Pancreas (tissue), 10 donors: ENCODE measurements at regions not wholly inside any gene's neighbourhood (a gene's known extent, or its start where the extent isn't known, plus 50 kb on each side); places are given as distances from the start of the nearest gene placed in this dataset.

Source experiments
- ATAC-seq, 4 donors: fragments of 200-7000 bp; cut with Tn5 transposase; one replicate each; pipeline versions ENCODE4 v1.8.0 to v1.9.1; 2020; ENCODE audit warnings: mild to moderate bottlenecking in 4 of 4, moderate library complexity in 4 of 4
- DNase-seq, 6 donors: peaks; one replicate each; pipeline ENCODE4 v3.0.0-alpha.2; 2020
- FAIRE-seq: peaks from 2 replicates; lab custom pipeline; 2012; peaks lifted over from hg19 to GRCh38; lab: Jason Lieb, UNC
- H3K27ac ChIP-seq, 4 donors: fragments of 200-600 bp; sonication (generic); 1 replicate in 3 of 4; 2 replicates in 1 of 4; pipeline versions ENCODE4 v1.5.0 to v1.8.0; 2020
- H3K27me3 ChIP-seq, 4 donors: fragments of 200-600 bp; one replicate each; pipeline ENCODE4 v1.8.0; 2021
- H3K36me3 ChIP-seq, 3 donors: fragments of 200-600 bp; sonication (generic) in 1 of 3; one replicate each; pipeline versions ENCODE4 v1.5.0 to v1.8.0; 2020 to 2021
- H3K4me1 ChIP-seq, 3 donors: fragments of 200-600 bp; one replicate each; pipeline ENCODE4 v1.8.0; 2021
- H3K4me3 ChIP-seq, 4 donors: fragments of 200-600 bp; sonication (generic) in 2 of 4; one replicate each; pipeline versions ENCODE4 v1.5.0 to v1.8.0; 2020 to 2021
- H3K9me3 ChIP-seq, 4 donors: fragments of 200-600 bp; one replicate each; pipeline ENCODE4 v1.8.0; 2021
- CTCF ChIP-seq, 4 donors: fragments of 200-600 bp; sonication (generic) in 3 of 4; IDR thresholded peaks; one replicate each; pipeline versions ENCODE4 v1.5.0 to v1.8.0; 2021; ENCODE audit warnings: antibody characterized with exemption in 4 of 4
- WGBS, 2 donors: extraction: QIAGEN DNeasy Blood & Tissue Kit; methylation state at CpG; one replicate each; pipeline ENCODE4 v1.1.7; 2013; 5-methylcytosine and 5-hydroxymethylcytosine counted together
- intact Hi-C, 3 donors: fragments of 100-400 bp; cut with DNase I; formaldehyde crosslinking; loops; one replicate each; pipeline versions ENCODE4 v1.11.1 to v1.14.2; 2022
- donor health status: healthy with polysubstance abuse.
- donor health status: DM: no; HTN: no; CAD: no; lungs with moderate emphysema.
- donor health status: DM: no; HTN: no; CAD: no.
- donor health status: control.
- donor health status: control.
- donor health status: Bipolar disorder and iron deficiency.
- donor health status: DM: yes; HTN: yes; CAD: no.
- donor health status: DM: no; HTN: no; CAD: no.
- donor health status: DM: no; HTN: no; CAD: no.
- donor health status: DM: yes; HTN: yes; CAD: no.

- no peaks in the 10 kb centered on the region for H3K36me3 ChIP-seq
Observed at GRCh38 chr3:187936676-187937075, 191.4 kb upstream of the BCL6 start.

GRCh38 chr3:187939891-187940290 lies 194.6 kb upstream of the BCL6 start:
- 91 to 94% methylated on average over 2 of the region's 2 CpGs for WGBS, 2 donors
- H3K36me3 ChIP-seq: no peaks in the 10 kb centered on the region
- DNase-seq (no peak), ATAC-seq (no peak), FAIRE-seq (no peak)
- no peaks in the 10 kb centered on the region for H3K4me1 ChIP-seq
- intact Hi-C loops: no loop called here
- no peak overlapping the region for H3K27ac ChIP-seq
- no peaks in the 10 kb centered on the region for H3K27me3 ChIP-seq
- TF ChIP-seq CTCF (IDR thresholded peaks at IDR 0.05): no peak
- no peak overlapping the region for H3K4me3 ChIP-seq
- no peaks in the 10 kb centered on the region for H3K9me3 ChIP-seq

More at GRCh38 chr3:187936676-187937075, 191.4 kb upstream of the BCL6 start:
- H3K4me3 ChIP-seq: no peak overlapping the region
- no peak overlapping the region for H3K27ac ChIP-seq
- FAIRE-seq: no peak
- WGBS, 2 donors: 80 to 92% methylated on average over 1 of the region's 1 CpG
- ATAC-seq: no peak
- no peaks in the 10 kb centered on the region for H3K27me3 ChIP-seq
- H3K9me3 ChIP-seq: no peaks in the 10 kb centered on the region
- H3K4me1 ChIP-seq: no peaks in the 10 kb centered on the region
- intact Hi-C loops: no loop called here
- DNase-seq: no peak
- no peak for TF ChIP-seq CTCF (IDR thresholded peaks at IDR 0.05)

DNA sequence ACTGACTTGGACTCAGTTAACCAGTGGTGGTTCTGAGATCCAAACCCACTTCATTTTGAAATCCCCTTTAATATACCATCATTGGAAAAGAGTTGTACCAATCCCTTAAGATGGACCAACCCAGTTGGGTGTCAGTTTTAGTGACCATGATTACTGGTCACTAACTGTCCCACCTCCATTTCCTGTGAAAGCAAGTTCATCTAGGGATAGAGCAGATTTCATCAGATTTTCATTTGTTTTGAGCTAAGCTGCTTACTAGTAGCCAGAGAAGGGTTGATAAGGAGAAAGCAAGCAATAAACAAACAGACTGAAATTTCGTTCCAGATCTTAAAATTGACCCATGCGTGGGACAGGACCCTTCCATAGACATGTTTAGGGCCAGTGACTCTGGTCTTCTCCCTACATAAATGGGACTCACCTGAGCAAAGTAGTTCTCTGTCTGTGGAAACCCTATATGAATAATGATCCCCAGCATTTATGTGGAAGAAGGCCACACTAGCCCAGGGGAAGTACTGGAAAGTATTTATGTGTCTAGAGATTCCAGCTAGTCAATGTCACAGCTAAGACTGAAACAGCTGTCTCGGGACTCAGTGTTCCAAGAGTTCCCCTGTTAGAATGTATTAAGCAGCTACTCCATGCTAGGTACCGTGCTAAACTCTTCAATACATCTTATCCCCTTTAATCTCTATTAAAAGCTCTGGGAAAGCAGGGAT lies 196.0 kb upstream of the BCL6 start:
- no peak for FAIRE-seq

DNA sequence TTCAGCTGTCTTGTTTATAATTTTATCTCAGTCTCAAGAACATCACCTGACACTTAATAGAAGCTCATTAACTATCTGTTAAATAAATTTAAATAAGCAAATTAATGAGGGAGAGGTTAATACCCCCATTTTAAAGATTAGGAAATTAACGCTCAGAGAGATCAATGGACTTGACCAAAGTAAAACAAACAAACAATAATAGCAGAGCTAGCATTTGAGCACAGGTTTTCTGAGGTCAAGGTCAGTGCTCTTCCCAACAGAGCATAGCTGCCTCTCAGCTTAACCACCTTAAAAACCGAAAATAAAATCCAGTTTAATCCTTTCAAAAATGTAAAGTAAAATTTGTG lies 196.6 kb upstream of the BCL6 start:
- Histone ChIP-seq H3K4me3 (no peak overlapping the region), H3K9me3 (no peaks in the 10 kb centered on the region), H3K4me1 (no peaks in the 10 kb centered on the region), H3K36me3 (no peaks in the 10 kb centered on the region), H3K27me3 (no peaks in the 10 kb centered on the region), H3K27ac (no peak overlapping the region)
- DNase-seq (no peak), ATAC-seq (no peak), FAIRE-seq (no peak)
- intact Hi-C loops: no loop called here
- WGBS, 2 donors: 64 to 69% methylated on average over 2 of the region's 2 CpGs
- no peak for TF ChIP-seq CTCF (IDR thresholded peaks at IDR 0.05)

More for the DNA sequence above, 196.0 kb upstream of the BCL6 start:
- no peak for DNase-seq
- Histone ChIP-seq H3K27ac (no peak overlapping the region), H3K27me3 (no peaks in the 10 kb centered on the region), H3K4me3 (no peak overlapping the region), H3K4me1 (no peaks in the 10 kb centered on the region), H3K9me3 (no peaks in the 10 kb centered on the region), H3K36me3 (no peaks in the 10 kb centered on the region)
- WGBS, 2 donors: 80 to 81% methylated on average over 4 of the region's 4 CpGs
- intact Hi-C loops: no loop called here
- no peak for ATAC-seq
- TF ChIP-seq CTCF (IDR thresholded peaks at IDR 0.05): no peak

DNA sequence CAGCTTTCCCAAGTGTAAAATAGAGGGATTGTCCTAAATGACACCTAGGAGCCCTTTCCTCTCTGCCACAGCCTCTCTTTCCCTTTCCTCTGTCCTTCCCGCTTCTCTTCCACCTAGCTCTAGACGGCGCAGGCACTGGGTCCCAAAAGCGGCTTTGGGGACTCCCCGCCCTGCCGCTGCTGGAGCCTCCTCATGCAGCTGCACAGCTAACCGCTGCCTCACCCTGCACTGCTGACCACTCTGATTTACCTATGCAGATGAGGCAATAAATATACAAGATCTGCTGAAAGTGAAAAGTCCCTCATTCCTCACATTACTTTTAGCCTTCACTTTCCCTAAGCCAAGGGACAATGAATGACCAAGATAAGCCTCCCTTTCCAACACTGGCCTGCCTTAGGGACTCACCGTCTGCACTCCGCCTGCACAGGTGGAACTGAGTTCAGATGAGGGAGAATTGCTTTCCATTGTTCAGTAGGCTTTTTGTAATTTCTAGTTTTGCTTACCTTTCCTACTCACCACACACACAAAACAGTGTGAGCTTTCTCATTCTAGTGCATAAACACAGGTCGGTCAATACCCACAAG lies 197.5 kb upstream of the BCL6 start:
- Histone ChIP-seq H3K27me3 (no peaks in the 10 kb centered on the region), H3K36me3 (no peaks in the 10 kb centered on the region), H3K9me3 (no peaks in the 10 kb centered on the region), H3K4me3 (no peak overlapping the region), H3K27ac (no peak overlapping the region), H3K4me1 (no peaks in the 10 kb centered on the region)
- intact Hi-C loops: no loop called here
- DNase-seq (no peak), ATAC-seq (no peak), FAIRE-seq (no peak)
- TF ChIP-seq CTCF (IDR thresholded peaks at IDR 0.05): no peak
- 95 to 96% methylated on average over 10 of the region's 10 CpGs for WGBS, 2 donors
